ENCODE measurements at regions not wholly inside any gene's neighbourhood (a gene's known extent, or its start where the extent isn't known, plus 50 kb on each side); places are given as distances from the start of the nearest gene placed in this dataset.

- Histone ChIP-seq H3K36me3 (no peaks in the 10 kb centered on the region), H3K27ac (replicated peaks in 1 of 4) (no peak overlapping the region), H3K4me1 (peaks cover 0 to 5% (median 0%) of the 10 kb centered on the region in 4 donors), H3K27me3 (no peaks in the 10 kb centered on the region), H3K9me3 (no peaks in the 10 kb centered on the region), H3K4me3 (no peak overlapping the region)
- intact Hi-C loops (cut with DNase I): no loop called here
- no peak for TF ChIP-seq EP300 (IDR thresholded peaks at IDR 0.05)
- TF ChIP-seq POLR2A (IDR thresholded peaks at IDR 0.05; ENCODE audit: low read depth): no peak
- no peak for TF ChIP-seq CTCF (IDR thresholded peaks at IDR 0.05)
- no peak for TF ChIP-seq POLR2AphosphoS5 (IDR thresholded peaks at IDR 0.05)
- no peak for DNase-seq (ENCODE audit: extremely low spot score)
- WGBS: 84% methylated on average over 3 of the region's 3 CpGs
These were observed 298.1 kb upstream of the TCF21 start for GRCh38 chr6:133590814-133591213.

GRCh38 chr6:133591275-133591674, 297.6 kb upstream of the TCF21 start:
- Histone ChIP-seq H3K9me3 (no peaks in the 10 kb centered on the region), H3K4me1 (peaks cover 0 to 7% (median 0%) of the 10 kb centered on the region in 4 donors), H3K36me3 (no peaks in the 10 kb centered on the region), H3K27me3 (no peaks in the 10 kb centered on the region), H3K4me3 (no peak overlapping the region), H3K27ac (replicated peaks in 1 of 4) (no peak overlapping the region)
- 68% methylated on average over 1 of the region's 1 CpG for WGBS
- no peak for TF ChIP-seq POLR2AphosphoS5 (IDR thresholded peaks at IDR 0.05)
- no peak for TF ChIP-seq CTCF (IDR thresholded peaks at IDR 0.05)
- no peak for TF ChIP-seq EP300 (IDR thresholded peaks at IDR 0.05)
- no peak for TF ChIP-seq POLR2A (IDR thresholded peaks at IDR 0.05; ENCODE audit: low read depth)
- DNase-seq (ENCODE audit: extremely low spot score): no peak
- intact Hi-C loops (cut with DNase I): no loop called here

GRCh38 chr6:133594652-133595110, 294.2 kb upstream of the TCF21 start:
- no peaks in the 10 kb centered on the region for H3K27me3 ChIP-seq
- intact Hi-C loops (cut with DNase I): no loop called here
- DNase-seq (ENCODE audit: extremely low spot score): no peak
- no peaks in the 10 kb centered on the region for H3K9me3 ChIP-seq
- WGBS: 49% methylated on average over 8 of the region's 8 CpGs
- H3K4me1 ChIP-seq: peaks cover 0 to 7% (median 0%) of the 10 kb centered on the region in 4 donors
- TF ChIP-seq CTCF (IDR thresholded peaks at IDR 0.05): no peak
- no peaks in the 10 kb centered on the region for H3K36me3 ChIP-seq
- H3K27ac ChIP-seq (replicated peaks in 1 of 4): no peak overlapping the region
- no peak overlapping the region for H3K4me3 ChIP-seq

- Histone ChIP-seq H3K36me3 (no peaks in the 10 kb centered on the region), H3K4me3 (no peak overlapping the region), H3K9me3 (no peaks in the 10 kb centered on the region), H3K27ac (replicated peaks in 1 of 4) (no peak overlapping the region), H3K4me1 (peaks cover 0 to 7% (median 0%) of the 10 kb centered on the region in 4 donors), H3K27me3 (no peaks in the 10 kb centered on the region)
- 42% methylated on average over 7 of the region's 7 CpGs for WGBS
- no peak for TF ChIP-seq EP300 (IDR thresholded peaks at IDR 0.05)
- TF ChIP-seq POLR2A (IDR thresholded peaks at IDR 0.05; ENCODE audit: low read depth): no peak
- TF ChIP-seq CTCF (IDR thresholded peaks at IDR 0.05): no peak
- no peak for TF ChIP-seq POLR2AphosphoS5 (IDR thresholded peaks at IDR 0.05)
- intact Hi-C loops (cut with DNase I): no loop called here
- no peak for DNase-seq (ENCODE audit: extremely low spot score)
These were observed 293.7 kb upstream of the TCF21 start for GRCh38 chr6:133595111-133595761.

- intact Hi-C loops (cut with DNase I): no loop called here
- H3K27me3 ChIP-seq: no peaks in the 10 kb centered on the region
- WGBS: 69% methylated on average over 3 of the region's 3 CpGs
- H3K27ac ChIP-seq (replicated peaks in 1 of 4): no peak overlapping the region
- H3K9me3 ChIP-seq: no peaks in the 10 kb centered on the region
- DNase-seq (ENCODE audit: extremely low spot score): no peak
- no peaks in the 10 kb centered on the region for H3K36me3 ChIP-seq
- H3K4me3 ChIP-seq: no peak overlapping the region
- H3K4me1 ChIP-seq: peaks cover 0 to 7% (median 0%) of the 10 kb centered on the region in 4 donors
- TF ChIP-seq CTCF (IDR thresholded peaks at IDR 0.05): no peak
- TF ChIP-seq POLR2A (IDR thresholded peaks at IDR 0.05; ENCODE audit: low read depth): no peak
- no peak for TF ChIP-seq POLR2AphosphoS5 (IDR thresholded peaks at IDR 0.05)
- no peak for TF ChIP-seq EP300 (IDR thresholded peaks at IDR 0.05)
These were observed 282.1 kb upstream of the TCF21 start for GRCh38 chr6:133606852-133607251.
